B cell (primary cell): ENCODE measurements at regions not wholly inside any gene's neighbourhood (a gene's known extent, or its start where the extent isn't known, plus 50 kb on each side); places are given as distances from the start of the nearest gene placed in this dataset.

ENCODE experiments used
- EZH2 ChIP-seq: IDR thresholded peaks from 2 replicates; pipeline ENCODE4 v1.6.1; 2012; ENCODE audit warnings: borderline replicate concordance, low read depth, mild to moderate bottlenecking, moderate library complexity, low read length; ENCODE audit not compliant: insufficient read depth, poor library complexity, severe bottlenecking
- TF ChIP-seq, protein P1 (sequence below): fragments of 200-600 bp; IDR thresholded peaks from one replicate; pipeline ENCODE4 v1.8.0; 2022; ENCODE audit warnings: antibody characterized with exemption, mild to moderate bottlenecking

DNA sequence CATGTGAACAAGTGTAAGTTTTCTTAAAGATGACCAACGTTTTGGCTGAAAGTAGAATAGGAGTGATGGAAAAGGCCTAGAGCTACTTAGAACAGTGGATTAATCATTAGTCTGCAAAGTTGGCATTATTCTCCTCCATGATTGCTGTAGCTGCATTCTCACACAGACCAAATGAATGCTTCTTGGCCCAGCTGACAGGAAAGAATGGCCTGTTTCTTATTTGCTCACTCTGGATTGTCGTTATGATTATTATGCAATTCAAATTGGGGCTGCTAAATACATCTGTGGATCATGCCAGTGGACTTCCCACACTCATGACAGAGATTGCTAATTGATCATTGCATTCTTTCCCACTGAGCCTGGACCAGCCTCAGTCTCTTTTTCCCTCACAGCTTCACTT, 285.0 kb downstream of the STIM2 start:
- TF ChIP-seq, protein P1, sequence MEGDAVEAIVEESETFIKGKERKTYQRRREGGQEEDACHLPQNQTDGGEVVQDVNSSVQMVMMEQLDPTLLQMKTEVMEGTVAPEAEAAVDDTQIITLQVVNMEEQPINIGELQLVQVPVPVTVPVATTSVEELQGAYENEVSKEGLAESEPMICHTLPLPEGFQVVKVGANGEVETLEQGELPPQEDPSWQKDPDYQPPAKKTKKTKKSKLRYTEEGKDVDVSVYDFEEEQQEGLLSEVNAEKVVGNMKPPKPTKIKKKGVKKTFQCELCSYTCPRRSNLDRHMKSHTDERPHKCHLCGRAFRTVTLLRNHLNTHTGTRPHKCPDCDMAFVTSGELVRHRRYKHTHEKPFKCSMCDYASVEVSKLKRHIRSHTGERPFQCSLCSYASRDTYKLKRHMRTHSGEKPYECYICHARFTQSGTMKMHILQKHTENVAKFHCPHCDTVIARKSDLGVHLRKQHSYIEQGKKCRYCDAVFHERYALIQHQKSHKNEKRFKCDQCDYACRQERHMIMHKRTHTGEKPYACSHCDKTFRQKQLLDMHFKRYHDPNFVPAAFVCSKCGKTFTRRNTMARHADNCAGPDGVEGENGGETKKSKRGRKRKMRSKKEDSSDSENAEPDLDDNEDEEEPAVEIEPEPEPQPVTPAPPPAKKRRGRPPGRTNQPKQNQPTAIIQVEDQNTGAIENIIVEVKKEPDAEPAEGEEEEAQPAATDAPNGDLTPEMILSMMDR: no peak
- TF ChIP-seq EZH2: no peak
